ENCODE measurements at regions not wholly inside any gene's neighbourhood (a gene's known extent, or its start where the extent isn't known, plus 50 kb on each side); places are given as distances from the start of the nearest gene placed in this dataset.
"Not testable (repeated sequence)": the region's sequence is repeated elsewhere in the genome, so short reads cannot be mapped to it uniquely, and the experiment has no call there.

DNA sequence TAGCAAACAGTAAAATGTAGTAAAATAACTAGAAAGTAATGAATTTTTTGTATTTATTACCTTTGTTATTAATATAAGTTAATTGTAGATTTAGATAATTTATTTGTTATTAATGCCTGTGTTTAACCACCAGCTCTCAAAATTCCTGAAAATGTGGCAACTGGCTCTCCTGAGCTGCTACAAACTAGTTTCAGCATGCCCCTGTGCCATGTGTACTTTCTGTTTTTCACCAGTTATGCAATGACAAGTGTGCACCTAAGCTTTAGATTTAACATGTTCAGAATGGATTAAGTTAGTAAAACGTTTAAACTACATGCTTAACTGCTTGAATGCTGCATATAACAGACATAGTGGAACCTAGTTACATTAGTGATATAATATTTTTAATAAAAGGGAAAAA, 88.1 kb downstream of the POSTN start:
- DNase-seq (ENCODE audit: low spot score): no peak

- DNase-seq (ENCODE audit: low spot score): no peak
These were observed 93.0 kb downstream of the POSTN start for GRCh38 chr13:37505531-37505930.

- no peak for DNase-seq (ENCODE audit: low spot score)
These were observed 94.3 kb downstream of the POSTN start for GRCh38 chr13:37504251-37504650.

DNA sequence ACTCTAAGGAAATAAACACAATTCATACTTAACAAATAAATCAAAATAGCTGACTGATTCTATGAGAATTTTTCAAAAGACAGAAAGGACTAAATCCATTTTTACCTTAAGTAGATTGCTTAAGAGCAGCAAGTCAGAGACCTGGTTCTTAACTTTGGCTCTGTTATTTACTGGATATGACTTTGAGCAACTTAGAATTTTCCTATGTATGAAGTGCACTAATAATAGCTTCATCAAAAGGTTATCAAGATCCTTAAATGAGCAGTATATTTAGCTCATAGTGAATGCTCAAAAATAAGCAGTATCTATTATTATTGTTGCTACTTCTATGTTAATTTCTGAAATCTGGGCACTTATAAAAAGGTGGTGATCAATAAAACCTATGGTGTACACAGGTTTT, 95.3 kb downstream of the POSTN start:
- no peak for DNase-seq (ENCODE audit: low spot score)

DNA sequence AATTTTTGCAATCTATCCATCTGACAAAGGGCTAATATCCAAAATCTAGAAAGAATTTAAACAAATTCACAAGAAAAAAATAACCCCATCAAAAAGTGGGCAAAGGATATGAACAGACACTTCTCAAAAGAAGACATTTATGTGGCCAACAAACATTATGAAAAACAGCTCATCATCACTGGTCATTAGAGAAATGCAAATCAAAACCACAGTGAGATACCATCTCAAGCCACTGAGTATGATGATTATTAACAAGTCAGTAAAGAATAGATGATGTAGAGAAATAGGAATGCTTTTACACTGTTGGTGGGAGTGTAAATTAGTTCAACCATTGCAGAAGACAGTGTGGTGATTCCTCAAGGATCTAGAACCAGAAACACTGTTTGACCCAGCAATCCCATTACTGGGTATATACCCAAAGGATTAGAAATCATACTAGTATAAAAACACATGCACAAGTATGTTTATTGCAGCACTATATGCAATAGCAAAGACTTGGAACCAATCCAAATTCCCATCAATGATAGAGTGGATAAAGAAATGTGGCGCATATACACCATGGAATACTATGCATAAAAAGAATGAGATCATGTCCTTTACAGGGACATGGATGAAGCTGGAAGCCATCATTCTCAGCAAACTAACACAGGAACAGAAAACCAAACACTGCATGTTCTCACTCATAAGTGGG, 96.1 kb downstream of the POSTN start:
- DNase-seq (ENCODE audit: low spot score): not testable (repeated sequence)

DNA sequence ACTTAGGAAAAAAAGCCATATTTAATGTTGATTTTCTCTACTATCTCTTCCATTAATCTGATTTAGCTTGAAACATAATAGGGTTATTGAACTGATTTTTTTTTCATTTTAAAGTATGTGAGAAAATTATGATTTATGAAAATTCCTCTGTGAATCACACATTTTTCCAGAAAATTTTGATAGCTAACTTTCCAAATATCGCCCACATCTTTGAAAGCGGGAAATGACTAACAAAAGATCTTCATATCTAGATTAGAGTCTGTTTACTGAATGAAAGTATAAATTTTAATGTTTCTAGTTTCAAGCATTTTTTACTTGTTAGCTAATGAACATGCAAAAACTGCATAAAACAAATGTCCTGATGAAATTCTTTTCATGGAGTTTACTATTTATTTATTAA, 97.4 kb downstream of the POSTN start:
- no peak for DNase-seq (ENCODE audit: low spot score)

- no peak for DNase-seq (ENCODE audit: low spot score)
These were observed 103.5 kb downstream of the POSTN start for GRCh38 chr13:37495046-37495445.

DNA sequence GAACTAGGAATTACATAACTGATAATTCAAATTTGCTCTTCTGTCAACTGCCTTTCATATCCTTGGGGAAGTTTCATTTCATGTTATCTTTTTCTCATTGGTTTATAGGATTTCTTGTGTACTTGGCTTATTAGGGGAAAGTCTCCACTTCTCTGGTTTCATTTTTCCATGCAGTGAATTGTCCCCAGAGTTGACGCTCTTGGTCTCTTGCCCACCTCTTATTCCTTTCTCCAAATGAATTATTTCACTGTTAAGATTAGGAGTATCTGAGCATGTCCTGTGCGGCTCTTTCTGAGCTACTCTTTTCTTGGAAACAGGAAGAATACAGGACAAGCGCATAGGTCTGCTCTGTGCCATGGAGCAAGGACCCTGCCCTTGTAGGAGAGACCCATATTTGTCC, 104.8 kb downstream of the POSTN start:
- DNase-seq (ENCODE audit: low spot score): no peak

DNA sequence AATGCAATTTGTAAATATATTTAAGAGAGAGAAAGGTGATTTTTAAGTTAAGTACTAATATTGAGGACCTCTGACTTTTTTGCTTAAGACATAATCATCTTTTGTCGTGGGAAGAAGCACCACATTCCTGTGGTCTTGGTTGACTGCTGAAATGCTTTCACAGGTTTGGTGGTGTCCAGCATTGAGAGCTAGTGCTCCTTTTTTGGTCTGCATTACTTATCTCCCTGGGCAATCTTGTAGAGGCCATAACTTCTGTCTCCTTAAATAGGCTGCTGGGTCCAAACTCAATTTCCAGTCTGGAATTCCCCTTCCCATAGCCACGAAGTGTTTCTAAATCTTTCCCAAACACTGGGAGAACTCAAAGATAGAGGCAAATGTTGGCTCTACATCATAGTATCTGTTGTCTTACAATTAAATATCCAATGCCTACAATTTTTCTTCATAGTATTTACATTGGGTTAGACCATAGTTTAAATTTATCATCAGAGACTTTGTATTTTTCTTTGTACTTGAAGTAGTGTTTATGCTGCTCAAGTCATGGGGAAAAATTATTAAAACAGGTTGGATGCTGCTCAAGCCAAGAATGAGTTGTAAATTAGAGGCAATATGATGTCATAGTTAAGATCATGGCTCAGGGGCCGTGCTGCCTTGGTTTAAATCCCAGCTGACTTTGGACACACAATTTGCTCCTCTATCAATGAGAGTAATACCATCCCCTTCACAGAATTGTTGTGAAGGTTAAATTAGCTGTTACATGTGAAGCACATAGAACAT, 105.6 kb downstream of the POSTN start:
- DNase-seq (ENCODE audit: low spot score): peak; percentile 14

DNA sequence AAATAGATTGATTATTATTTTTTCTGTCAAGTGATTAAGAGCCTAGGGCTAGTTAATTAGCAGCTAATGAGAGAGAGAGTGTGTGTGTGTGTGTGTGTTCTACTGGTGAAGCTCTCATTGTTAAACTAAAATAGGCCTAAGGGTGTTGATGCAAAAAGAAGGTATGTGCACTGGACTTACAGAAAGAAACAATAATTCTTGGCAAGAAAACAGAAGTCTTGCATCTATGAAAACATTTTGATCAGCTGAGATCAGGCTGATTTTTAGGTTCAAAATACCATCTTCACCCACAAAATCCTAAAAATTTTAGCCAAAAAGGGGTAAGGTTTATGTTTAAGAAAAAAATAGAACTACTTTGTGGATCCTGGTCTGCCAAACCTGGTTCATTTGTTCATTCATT, 106.5 kb downstream of the POSTN start:
- DNase-seq (ENCODE audit: low spot score): no peak

DNA sequence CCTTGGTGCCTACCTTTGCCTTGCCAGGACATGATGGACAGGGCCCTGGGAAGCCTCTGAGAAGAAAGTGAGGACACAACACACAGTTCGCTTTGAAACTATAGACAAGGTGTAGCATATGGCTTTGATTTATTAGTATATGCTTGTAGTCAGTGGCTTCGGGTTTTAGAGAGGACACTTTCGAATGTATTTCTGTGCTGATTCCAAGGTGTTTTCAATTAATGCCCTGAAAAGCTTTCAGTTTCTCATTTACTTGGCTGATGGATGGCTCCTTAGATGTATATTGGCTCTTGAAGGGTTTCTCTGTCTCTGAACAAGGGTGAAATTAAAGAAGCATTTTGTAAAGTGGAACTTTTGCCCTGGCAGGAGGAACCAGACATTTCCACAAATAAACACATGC, 106.9 kb downstream of the POSTN start:
- DNase-seq (ENCODE audit: low spot score): no peak

GRCh38 chr13:37490176-37490779, 108.3 kb downstream of the POSTN start:
- DNase-seq (ENCODE audit: low spot score): no peak

DNA sequence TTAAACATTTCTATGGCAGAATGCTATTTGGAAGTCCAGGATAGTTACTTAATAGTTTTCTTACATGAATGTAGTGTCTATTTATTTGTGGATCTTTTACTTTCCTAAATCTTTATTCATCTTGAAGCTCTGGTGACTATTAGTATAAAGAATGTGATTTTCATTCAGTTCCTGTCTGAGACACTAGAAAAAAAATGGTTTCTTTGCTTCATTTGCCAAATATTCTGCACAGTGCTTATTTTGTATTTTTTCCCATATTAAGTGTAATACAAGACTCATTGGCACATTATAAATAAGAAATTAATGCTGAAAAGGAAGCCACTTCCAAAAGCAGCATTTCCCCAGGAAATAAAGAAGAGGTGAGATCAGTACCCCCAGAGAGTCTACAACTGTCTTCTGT, 109.8 kb downstream of the POSTN start:
- DNase-seq (ENCODE audit: low spot score): no peak

GRCh38 chr13:37486171-37486681, 112.3 kb downstream of the POSTN start:
- no peak for DNase-seq (ENCODE audit: low spot score)

DNA sequence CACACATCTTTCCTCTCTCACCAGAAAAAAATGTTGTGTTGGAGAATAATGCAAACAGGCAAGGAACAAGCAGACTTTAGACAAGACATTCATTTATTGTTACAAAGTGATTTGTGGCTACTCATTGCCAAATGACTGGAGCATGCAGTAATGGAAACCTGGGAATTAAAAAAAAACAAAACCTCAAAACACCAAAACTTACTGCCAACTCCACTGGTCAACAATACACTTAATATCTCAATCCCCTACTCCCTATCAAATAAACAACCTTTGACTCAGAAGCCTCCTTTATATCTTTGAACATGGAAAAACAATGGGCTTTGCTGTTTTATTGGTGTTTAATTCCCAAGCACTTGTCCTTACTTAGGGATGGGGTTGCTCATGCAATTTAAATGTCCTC, 112.8 kb downstream of the POSTN start:
- no peak for DNase-seq (ENCODE audit: low spot score)

DNA sequence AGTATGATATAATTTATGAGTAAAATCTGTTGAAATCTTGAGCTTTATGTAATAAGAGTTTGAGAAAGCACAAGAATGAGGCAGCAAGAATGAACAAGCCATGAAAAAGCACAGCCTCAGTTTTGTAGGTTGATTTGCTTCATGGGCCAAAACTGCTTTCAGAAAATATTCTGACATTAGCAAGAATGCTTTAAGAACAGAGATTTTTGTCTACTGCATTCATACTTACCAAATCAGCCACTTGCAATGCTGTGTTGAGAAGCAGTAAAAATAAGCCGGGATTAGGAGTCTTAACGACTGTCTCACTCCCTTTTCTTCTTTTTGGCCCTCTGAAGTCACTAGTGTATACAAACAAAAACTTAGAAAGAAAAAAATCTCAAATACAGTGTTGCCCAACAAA, 114.5 kb downstream of the POSTN start:
- no peak for DNase-seq (ENCODE audit: low spot score)

DNA sequence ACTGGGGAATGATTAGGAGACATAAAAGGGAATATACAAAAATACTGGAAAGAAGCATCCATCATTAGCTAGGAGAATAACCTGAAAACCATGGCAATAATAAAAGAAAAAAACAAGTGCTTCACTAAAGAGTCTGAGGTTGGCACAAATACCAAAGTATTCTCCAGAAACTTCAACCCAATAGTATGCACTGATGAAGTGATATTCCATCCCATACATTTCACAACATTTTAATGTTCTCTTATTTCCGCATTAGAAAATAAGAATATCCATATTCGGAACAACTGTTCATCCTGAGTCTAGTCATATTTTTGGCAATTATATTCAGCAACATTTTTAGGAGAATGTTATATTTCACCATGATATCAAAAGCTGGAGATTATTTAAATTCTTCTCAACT, 116.2 kb downstream of the POSTN start:
- no peak for DNase-seq (ENCODE audit: low spot score)

DNA sequence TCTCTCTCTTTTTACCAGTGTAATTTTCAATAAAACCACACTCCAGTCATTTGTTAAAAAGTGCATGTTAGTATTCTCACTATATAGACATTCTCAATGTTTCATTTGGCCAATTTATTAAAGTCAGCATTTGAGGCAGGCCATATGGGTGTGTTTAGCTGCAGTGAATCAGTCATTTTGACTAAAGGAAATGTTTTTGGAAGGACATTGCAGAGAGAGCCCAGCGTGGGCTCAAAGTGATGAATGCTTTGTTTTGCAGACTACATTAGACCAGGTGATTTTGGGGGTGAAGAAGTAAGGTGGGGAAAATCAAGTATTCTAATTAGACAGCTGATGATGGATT, 116.7 kb downstream of the POSTN start:
- no peak for DNase-seq (ENCODE audit: low spot score)

DNA sequence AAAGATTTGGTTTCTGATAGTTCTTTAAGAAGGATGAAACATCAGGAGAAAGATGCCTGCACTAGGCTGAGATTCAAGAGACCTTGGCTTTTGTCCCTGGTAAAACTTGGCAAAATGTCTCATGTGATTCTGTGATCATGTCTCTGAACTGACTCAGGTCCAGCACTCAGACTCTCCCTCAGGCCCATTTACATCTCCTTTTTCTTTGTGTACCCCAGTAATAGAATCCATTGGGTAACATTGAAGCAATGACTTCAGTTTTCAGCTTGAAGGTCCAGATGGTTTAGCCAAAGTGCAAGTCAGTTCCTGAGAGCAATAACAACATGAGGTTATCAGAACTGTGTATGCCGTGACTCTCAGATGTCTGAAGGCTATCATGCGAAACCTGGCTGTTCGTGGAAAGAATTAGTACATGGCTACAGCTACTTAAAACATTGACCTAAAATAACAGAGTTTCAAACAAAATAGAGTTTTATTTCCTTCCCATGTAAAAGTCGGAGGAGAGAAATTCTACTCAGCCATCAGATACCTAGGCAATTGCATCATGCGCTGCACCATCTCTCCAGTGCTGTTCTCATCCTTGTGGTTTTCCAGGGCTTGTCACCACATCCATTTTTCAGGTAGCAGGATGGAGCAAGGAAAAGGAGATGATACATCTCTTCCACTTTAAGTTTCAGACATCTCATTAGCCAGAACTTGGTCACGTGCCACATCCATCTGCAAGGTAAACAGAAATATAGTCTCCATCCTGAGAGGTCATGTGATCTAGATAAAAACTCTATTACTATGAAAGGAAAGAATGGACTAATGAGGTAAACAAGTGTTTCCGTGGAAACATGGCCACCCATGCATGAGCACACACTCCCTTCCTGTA, 117.3 kb downstream of the POSTN start:
- no peak for DNase-seq (ENCODE audit: low spot score)

GRCh38 chr13:37479916-37480315, 118.7 kb downstream of the POSTN start:
- no peak for DNase-seq (ENCODE audit: low spot score)

GRCh38 chr13:37476874-37477273, 121.7 kb downstream of the POSTN start:
- DNase-seq (ENCODE audit: low spot score): no peak

DNA sequence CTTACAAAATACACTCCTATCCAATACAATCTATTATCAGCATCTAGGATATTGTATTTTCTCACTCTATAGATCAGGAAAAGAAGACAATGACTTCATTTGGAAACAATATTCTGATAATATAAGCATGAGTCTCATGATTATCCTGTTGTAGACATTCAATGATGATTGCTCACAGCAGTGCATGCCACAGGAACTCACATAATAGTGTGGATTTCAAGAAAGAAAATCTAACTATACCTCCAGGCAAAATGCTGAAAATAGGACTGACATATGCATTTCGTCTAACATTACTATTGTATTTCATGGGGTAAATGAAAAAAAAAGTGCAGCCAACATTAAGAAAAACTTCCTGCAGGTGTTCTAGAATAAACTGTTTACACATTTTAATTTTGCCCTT, 122.6 kb downstream of the POSTN start:
- DNase-seq (ENCODE audit: low spot score): no peak

Data from iPS-NIHi11 (cell line).